Endothelial cell of umbilical vein (primary cell): ENCODE measurements at regions not wholly inside any gene's neighbourhood (a gene's known extent, or its start where the extent isn't known, plus 50 kb on each side); places are given as distances from the start of the nearest gene placed in this dataset.

Experiments used
- BruUV-seq: library from RNA; stranded (reverse); fragments of 400-500 nt; replicated peaks from 2 replicates; lab custom pipeline; 2021; lab: Mats Ljungman, UMichigan
- CTCF ChIA-PET: fragments of 300-600, 350-600 bp; sonication (Branson Sonifier 250); formaldehyde crosslinking; loops from one replicate; lab custom pipeline; 2021; ENCODE audit warnings: antibody characterized with exemption, inconsistent platforms; lab: Charles Lee
- POLR2A ChIA-PET: fragments of 300-600, 350-600 bp; sonication (Branson Sonifier 250); formaldehyde crosslinking; loops from one replicate; lab custom pipeline; 2021; ENCODE audit warnings: antibody characterized with exemption, inconsistent platforms; lab: Charles Lee
- DNase-seq: peaks from one replicate; pipeline ENCODE4 v3.0.0-alpha.2; 2011; ENCODE audit warnings: low read depth, low spot score
- FAIRE-seq: peaks from 2 replicates; lab custom pipeline; 2011; peaks lifted over from hg19 to GRCh38; lab: Jason Lieb, UNC
- H2AFZ ChIP-seq: 2 replicates; pipeline ENCODE4 v1.6.0; 2012; ENCODE audit warnings: low read depth, low read length, control low read depth, inconsistent platforms
- H3K27ac ChIP-seq: 2 replicates; pipeline ENCODE4 v1.5.1; 2011; ENCODE audit warnings: low read depth, mild to moderate bottlenecking, control low read depth, low read length, moderate library complexity; ENCODE audit not compliant: insufficient read depth
- H3K27me3 ChIP-seq, 2 experiments: 2 replicates each; pipeline versions ENCODE4 v1.6.0 to v1.6.1; 2011; ENCODE audit warnings: low read length in 2 of 2, mixed read lengths in 1 of 2; ENCODE audit not compliant: control insufficient read depth in 2 of 2, insufficient read depth in 2 of 2
- H3K36me3 ChIP-seq, 2 experiments: 2 replicates in 1 of 2; 3 replicates in 1 of 2; pipeline ENCODE4 v1.5.1; 2011; ENCODE audit warnings: low read length in 2 of 2, mild to moderate bottlenecking in 1 of 2, moderate library complexity in 1 of 2; ENCODE audit not compliant: control insufficient read depth in 2 of 2, insufficient read depth in 2 of 2; ENCODE audit errors: extremely low read depth in 1 of 2
- H3K4me1 ChIP-seq: 3 replicates; pipeline ENCODE4 v1.5.1; 2011; ENCODE audit warnings: mild to moderate bottlenecking, low read length; ENCODE audit not compliant: control insufficient read depth, insufficient read depth; ENCODE audit errors: extremely low read depth
- H3K4me2 ChIP-seq: 2 replicates; pipeline ENCODE4 v1.6.1; 2011; ENCODE audit warnings: low read length, control low read depth, mixed read lengths; ENCODE audit not compliant: insufficient read depth
- H3K4me3 ChIP-seq, 3 experiments: fragments of 200-600 bp in 1 of 3; sonication (generic), shearing (Covaris generic) in 1 of 3; replicated peaks in 1 of 3; 2 replicates each; pipeline ENCODE4 v1.5.1; 2011 to 2016; ENCODE audit warnings: control low read depth in 3 of 3, low read length in 3 of 3, mild to moderate bottlenecking in 2 of 3, inconsistent platforms in 1 of 3, low read depth in 1 of 3, moderate library complexity in 1 of 3; ENCODE audit not compliant: insufficient read depth in 1 of 3
- H3K79me2 ChIP-seq: 2 replicates; pipeline ENCODE4 v1.6.0; 2012; ENCODE audit warnings: low read length, inconsistent platforms; ENCODE audit not compliant: control insufficient read depth, insufficient read depth
- H3K9ac ChIP-seq: replicated peaks from 2 replicates; pipeline ENCODE3; 2011; ENCODE audit warnings: low read length, control low read depth; ENCODE audit not compliant: insufficient read depth; ENCODE audit errors: extremely low read depth
- H3K9me1 ChIP-seq: replicated peaks from 3 replicates; pipeline ENCODE4 v1.6.0; 2011; ENCODE audit warnings: mild to moderate bottlenecking, low read length; ENCODE audit not compliant: control insufficient read depth, insufficient read depth; ENCODE audit errors: extremely low read depth
- H3K9me3 ChIP-seq: replicated peaks from 2 replicates; pipeline ENCODE4 v1.5.1; 2012; ENCODE audit warnings: low read length, inconsistent platforms; ENCODE audit not compliant: control insufficient read depth, insufficient read depth
- H4K20me1 ChIP-seq: replicated peaks from 2 replicates; pipeline ENCODE3; 2011; ENCODE audit warnings: mild to moderate bottlenecking, low read length; ENCODE audit not compliant: control insufficient read depth, insufficient read depth; ENCODE audit errors: extremely low read depth
- CTCF ChIP-seq, 2 donors: IDR thresholded peaks; 1 replicate in 1 of 2; 2 replicates in 1 of 2; pipeline ENCODE4 v1.5.1; 2011; ENCODE audit warnings: low read length in 2 of 2, mild to moderate bottlenecking in 2 of 2, moderate library complexity in 2 of 2, control low read depth in 1 of 2, inconsistent platforms in 1 of 2, low read depth in 1 of 2; ENCODE audit not compliant: insufficient read depth in 1 of 2; ENCODE audit errors: extremely low read depth in 1 of 2
- EZH2 ChIP-seq: IDR thresholded peaks from 2 replicates; pipeline ENCODE4 v1.6.1; 2012; ENCODE audit warnings: borderline replicate concordance, low read depth, mild to moderate bottlenecking, moderate library complexity, low read length, inconsistent platforms; ENCODE audit not compliant: severe bottlenecking
- FOS ChIP-seq: IDR thresholded peaks from 2 replicates; pipeline ENCODE4 v1.6.1; 2011; ENCODE audit warnings: mild to moderate bottlenecking, low read length, moderate library complexity, borderline replicate concordance; ENCODE audit not compliant: insufficient read depth
- GATA2 ChIP-seq: IDR thresholded peaks from 2 replicates; pipeline ENCODE4 v1.7.0; 2011; ENCODE audit warnings: low read depth, mild to moderate bottlenecking, moderate library complexity, mixed read lengths, low read length; ENCODE audit not compliant: insufficient read length, insufficient read depth
- JUN ChIP-seq: IDR thresholded peaks from 2 replicates; pipeline ENCODE4 v1.6.1; 2011; ENCODE audit warnings: borderline replicate concordance, low read depth; ENCODE audit not compliant: insufficient read length, insufficient read depth
- MAX ChIP-seq: IDR thresholded peaks from 2 replicates; pipeline ENCODE4 v1.6.1; 2011; ENCODE audit not compliant: insufficient read depth, insufficient read length
- MYC ChIP-seq: IDR thresholded peaks from one replicate; pipeline ENCODE4 v1.6.1; 2011; ENCODE audit warnings: mild to moderate bottlenecking, low read depth, low read length
- POLR2A ChIP-seq: IDR thresholded peaks from 2 replicates; pipeline ENCODE4 v1.6.1; 2012; ENCODE audit warnings: low read depth, mild to moderate bottlenecking, control low read depth, low read length
- POLR2AphosphoS5 ChIP-seq: IDR thresholded peaks from 2 replicates; pipeline ENCODE4 v1.6.1; 2012; ENCODE audit warnings: low read depth, mild to moderate bottlenecking, control low read depth, low read length, moderate library complexity; ENCODE audit not compliant: insufficient read depth
- dilution Hi-C: fragments of 300-500 bp; cut with MboI; formaldehyde crosslinking; loops from one replicate; pipeline ENCODE4 v1.15.0; 2019; ENCODE audit warnings: low sequenced_read_pairs; ENCODE audit not compliant: extremely low pct_ligation_motif_present
- intact Hi-C: fragments of 100-400 bp; cut with micrococcal nuclease; formaldehyde crosslinking; loops from one replicate; pipeline ENCODE4 v1.10.0; 2022

GRCh38 chrX:8033175-8033574, 106.0 kb upstream of the PNPLA4 start:
- POLR2A ChIA-PET: no interaction called here
- Histone ChIP-seq H2AFZ (no peak overlapping the region), H3K4me3 (no peak overlapping the region), H3K27me3 (no peaks in the 10 kb centered on the region), H3K9ac (no peak overlapping the region), H3K36me3 (no peaks in the 10 kb centered on the region), H3K4me1 (no peaks in the 10 kb centered on the region), H3K4me2 (no peak overlapping the region), H4K20me1 (no peaks in the 10 kb centered on the region), H3K9me3 (no peaks in the 10 kb centered on the region), H3K9me1 (no peaks in the 10 kb centered on the region), H3K79me2 (no peaks in the 10 kb centered on the region), H3K27ac (no peak overlapping the region)
- FAIRE-seq: no peak
- dilution Hi-C loops (no loop called here), intact Hi-C loops (no loop called here)
- TF ChIP-seq EZH2 (no peak), CTCF (IDR thresholded peaks at IDR 0.05; ENCODE audit: extremely low read depth in 1 of 2, insufficient read depth in 1 of 2, low read depth in 1 of 2, low read length in 2 of 2) (no peak), JUN (no peak), FOS (no peak), POLR2A (no peak), GATA2 (no peak), MAX (no peak), POLR2AphosphoS5 (no peak), MYC (no peak)
- CTCF ChIA-PET: no interaction called here
- BruUV-seq: no TSS peak
- DNase-seq: no peak
